HG02759 (cell line): ENCODE measurements at regions not wholly inside any gene's neighbourhood (a gene's known extent, or its start where the extent isn't known, plus 50 kb on each side); places are given as distances from the start of the nearest gene placed in this dataset.
"Not testable (repeated sequence)": the region's sequence is repeated elsewhere in the genome, so short reads cannot be mapped to it uniquely, and the experiment has no call there.

Source experiments
- ATAC-seq: cut with Tn5 transposase; IDR thresholded peaks from one replicate; pipeline ENCODE4 v1.9.1; 2021; ENCODE audit warnings: mild to moderate bottlenecking, moderate library complexity; ENCODE audit not compliant: unreplicated experiment

DNA sequence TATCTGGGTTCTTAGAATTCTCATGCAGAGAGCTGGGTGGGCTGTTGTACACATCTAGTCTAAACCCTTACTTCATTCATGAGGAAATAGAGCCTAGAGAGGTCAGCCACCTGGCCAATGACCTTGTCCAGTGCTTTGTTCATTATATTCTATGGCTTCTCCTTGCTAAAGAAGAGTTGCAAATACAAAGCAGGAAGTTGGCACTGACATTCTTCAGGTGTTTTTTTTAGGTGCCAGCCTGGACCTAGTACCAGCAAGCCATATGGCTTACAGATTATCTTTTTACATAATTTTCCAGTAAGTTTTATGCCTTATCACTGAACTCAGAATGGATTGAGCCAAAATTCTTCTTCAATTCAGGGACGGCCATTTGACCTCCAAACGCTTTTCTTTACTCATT lies 54.7 kb upstream of the PGM2 start:
- no peak for ATAC-seq

DNA sequence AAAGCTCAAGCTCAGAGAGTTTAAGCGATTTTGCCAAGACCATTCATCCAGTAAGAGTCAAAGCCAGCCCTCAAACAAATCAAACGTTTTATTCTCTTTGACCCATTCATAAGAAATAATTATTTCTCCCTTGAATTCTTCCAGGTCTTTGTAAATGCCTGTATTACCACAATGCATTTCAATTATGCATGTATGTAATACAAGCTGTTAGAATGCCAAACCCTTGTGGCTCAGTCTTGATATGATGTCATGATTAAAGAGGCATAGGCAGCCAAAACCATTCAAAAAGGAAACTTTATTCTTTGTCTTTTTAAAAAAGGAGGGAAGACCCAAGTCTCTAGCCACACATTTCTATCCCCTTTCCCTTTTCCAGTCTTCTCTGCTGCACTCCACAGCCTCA lies 56.5 kb upstream of the PGM2 start:
- ATAC-seq: no peak

DNA sequence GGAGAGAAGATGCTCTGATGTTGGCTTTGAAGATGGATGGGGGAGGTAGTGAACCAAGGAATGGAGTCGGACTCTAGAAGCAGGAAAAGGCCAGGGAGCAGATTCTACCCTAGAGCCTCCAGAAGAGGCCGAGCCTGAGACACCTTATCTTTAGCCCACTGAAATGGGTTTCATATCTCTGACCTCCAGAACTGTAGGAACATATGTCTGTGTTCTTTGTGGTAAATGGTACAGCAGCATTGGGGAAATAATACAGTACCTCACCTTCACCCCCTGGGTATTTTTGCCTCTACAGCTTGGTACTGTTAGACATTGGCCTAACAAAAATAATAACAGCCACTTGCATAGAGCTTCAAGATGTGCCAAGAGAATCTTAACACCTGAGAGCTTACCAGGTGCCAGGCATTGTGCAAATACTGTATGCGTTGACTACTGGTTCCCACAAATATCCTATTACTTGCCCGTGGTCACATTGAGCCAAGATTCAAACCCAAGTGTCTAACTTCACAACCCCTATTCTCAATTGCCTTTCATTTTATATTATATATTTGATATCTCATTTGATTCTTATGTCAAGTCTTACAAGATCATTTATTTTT lies 57.0 kb upstream of the PGM2 start:
- ATAC-seq: no peak

DNA sequence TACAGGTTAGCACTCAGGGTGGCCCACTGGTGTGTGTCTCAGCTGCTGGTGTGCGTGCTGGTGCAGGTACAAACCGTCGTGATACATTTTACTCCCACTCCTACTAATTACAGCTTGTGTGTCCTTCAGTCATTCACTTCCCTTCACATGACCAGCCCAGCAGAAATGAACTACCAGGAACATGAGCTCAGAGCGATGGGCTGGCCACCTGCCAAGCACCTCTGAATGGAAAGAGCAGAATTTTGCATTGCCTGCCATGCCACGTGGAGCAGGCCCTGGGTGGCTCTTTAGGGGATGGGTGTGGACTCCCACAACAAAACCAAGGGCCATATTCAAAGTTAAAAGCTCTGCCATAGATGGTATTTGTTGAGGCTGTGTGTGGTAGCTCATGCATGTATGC lies 58.9 kb upstream of the PGM2 start:
- no peak for ATAC-seq

DNA sequence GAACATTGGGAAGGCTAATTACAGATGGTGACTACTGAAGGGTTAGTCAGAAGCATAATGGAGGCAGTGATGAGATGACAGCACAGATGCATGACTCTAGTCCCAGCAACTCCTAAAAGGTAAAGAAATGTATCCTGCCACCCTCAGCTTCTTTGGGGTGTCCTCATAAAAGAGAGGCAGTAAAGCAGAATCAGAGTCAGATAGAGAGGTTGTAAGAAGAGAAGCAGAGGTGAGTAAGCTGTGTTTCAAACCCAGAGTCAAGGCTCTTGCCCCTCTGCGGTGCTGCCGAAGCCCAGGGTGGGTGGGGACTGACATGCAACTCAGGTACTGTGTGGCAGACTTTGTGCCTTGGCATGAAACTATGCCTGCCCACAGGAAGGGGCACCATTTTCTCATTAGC lies 59.5 kb upstream of the PGM2 start:
- no peak for ATAC-seq

DNA sequence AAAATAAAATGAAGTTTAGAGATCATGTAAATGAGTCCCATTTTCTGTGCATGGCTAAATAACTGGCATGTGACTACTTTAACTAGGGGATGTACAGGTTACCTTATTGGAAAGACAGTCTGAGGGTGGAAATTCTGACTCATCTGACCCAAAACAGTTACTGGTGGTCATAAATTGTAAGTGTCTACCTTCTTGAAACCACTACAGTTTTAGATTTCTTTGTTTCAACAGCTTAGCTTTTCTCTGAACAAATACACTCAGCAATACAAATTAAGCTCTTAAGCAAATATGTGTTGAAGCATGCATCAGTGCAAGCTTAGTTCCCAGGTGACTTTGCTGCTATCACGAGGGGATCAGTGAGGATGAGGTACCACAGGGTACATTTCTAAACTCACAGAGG lies 60.7 kb upstream of the PGM2 start:
- peak; percentile 58 for ATAC-seq

DNA sequence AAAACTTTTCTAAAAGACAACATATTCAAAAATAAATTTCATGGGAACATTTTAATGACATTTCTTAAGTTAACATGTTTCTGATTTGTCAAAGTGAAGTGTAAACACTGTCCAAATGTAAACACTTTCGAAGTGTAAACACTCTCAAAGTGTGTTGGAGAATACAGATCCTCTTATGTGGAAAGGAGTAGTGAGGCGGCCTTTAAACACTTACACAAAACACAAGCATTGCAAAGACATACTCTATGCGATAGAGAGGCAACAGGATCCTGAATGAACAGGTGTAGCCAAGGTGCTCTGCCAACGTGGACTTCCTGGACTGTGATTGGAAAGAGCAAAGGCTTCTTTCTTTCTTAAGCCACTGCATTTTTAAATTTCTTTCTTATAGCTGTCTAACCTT lies 62.7 kb upstream of the PGM2 start:
- no peak for ATAC-seq

DNA sequence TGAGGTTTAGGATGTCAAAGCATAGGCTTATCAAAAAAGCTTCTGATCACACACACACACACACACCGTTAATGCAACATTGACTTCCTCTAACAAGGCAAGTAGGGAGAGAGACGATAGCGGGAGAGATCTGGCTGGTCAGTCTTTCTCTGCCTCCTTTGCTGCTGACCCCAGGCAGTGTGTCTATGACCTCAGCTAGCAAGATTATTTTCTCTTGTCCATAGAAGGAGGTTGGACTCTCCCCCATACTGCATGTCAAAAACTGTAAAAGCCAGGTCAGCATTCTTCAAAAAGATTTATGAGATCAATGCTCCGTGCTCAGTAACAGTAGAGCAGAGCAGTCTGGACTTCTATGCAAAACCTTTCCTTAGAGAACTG lies 63.5 kb upstream of the PGM2 start:
- no peak for ATAC-seq

DNA sequence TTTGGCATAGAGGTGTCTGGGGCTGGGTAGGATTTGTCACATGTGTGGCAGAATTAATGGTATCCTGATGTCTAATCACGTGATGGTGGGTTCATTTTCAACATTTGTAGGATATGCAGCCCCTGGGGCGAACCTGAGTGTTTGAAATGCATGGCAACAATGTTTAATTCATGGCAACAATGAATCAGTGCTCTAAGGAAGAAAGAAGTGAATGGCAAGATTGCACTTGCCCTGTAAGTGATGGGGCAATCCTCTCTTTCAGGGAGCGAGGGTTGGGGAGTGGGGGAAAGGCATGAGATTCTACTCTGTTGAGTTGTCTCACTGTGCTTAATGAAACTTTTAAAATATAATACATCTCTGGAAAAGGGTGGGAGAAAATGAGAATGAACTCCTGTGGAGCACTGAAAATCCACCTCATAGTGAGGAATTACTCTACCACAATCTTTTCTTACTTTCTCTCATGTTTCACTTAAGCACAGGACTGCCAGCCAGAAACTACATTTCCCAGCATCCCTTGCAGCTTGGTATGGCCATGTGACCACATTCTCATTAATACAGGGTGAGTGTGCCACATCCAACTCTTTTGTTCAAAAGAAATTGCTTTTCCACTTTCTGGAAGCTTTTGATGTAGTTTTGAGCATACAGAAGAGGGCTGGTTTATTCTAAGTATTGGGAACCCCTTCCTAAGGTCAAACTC lies 64.0 kb upstream of the PGM2 start:
- no peak for ATAC-seq

DNA sequence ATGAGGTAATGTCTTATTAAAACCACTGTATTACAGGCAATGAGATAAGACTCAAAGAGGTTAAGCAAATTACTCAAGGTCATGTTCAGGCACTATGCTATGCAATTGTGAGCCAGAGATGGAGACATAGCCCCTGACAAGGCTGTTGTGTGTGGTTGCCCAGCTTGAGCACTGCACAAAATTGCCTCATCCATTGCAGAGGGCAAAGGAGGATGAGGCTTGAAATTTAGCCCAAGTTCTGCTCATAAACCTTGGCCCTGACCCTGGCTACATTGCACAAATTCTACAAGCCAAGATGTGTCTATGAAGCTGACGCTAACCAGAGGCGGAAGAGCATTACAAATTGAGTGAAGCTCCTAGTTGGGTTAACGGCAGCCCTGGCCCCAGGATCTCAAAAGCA lies 65.6 kb upstream of the PGM2 start:
- ATAC-seq: no peak

DNA sequence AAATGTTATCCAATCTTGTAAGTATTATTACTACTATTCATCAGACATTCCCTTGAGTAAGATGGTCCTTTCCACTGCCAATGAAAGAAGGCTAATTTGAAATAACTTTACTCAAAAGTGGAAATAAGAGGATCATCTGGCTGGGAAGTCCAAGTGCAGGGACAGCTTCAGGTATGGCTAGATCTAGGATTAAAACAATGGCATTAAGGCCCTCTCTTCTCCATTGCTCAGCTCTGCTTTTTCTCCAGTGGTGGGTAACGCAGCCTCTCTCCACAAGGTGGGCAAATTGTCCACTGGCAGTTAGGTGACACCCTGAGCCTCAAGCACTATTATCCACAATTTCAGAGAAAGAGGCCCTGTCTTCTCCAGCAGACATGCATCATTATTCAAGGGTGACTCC lies 66.7 kb upstream of the PGM2 start:
- ATAC-seq: no peak

DNA sequence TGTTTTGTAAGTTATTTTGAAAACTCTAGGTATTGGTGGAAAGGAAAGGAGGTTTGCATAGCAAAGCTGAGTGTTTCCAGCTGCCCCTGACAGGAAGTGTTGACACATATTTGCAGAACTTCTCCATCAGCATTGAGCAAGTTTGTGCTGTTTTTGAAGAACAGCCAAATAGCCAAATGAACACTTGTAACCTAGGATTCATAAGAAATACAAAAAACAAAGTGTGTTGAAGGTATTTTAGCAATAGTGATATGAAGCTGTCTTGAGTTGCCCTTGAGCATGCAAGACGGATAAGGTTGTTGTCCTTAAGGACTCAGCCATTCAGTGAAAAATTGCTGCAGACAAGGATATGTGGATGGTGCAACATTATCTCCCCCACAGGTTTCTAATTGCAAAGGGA lies 68.3 kb upstream of the PGM2 start:
- no peak for ATAC-seq

DNA sequence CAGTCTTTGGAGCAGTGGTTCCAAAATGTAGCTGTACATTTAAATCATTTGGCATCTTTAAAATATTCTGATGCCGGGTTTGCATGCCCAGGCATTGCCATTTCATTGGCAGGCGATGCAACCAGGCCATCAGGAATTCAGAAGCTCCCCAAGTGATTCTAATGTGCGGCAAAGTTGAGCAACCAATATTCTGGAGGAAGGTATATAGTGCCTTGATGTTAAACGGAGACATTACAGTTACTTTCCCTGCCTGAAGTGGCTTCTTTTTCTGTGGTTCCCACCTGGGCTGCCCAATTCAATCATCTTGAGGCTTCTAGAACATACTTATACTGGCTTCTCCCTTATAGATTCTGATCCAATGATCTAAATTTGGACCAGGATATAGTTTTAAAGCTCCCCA lies 68.7 kb upstream of the PGM2 start:
- no peak for ATAC-seq

DNA sequence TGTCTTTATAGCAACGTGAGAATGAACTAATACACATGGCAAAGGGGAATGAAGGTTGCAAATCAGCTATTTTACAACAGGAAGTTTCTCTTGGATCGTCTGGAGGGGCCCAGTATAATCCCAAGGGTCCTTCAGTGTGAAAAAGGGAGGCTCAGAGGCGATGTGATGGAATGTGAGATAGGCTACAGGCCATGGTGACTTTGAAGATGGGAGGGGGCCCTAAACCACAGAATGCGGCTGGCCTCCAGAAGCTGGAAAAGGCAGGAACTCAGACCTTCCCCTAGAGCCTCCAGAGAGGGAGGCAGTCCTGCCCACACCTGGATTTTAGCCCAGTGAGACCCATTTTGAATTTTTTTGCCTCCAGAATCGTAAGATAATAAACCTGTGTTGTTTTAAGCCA lies 69.4 kb upstream of the PGM2 start:
- no peak for ATAC-seq

DNA sequence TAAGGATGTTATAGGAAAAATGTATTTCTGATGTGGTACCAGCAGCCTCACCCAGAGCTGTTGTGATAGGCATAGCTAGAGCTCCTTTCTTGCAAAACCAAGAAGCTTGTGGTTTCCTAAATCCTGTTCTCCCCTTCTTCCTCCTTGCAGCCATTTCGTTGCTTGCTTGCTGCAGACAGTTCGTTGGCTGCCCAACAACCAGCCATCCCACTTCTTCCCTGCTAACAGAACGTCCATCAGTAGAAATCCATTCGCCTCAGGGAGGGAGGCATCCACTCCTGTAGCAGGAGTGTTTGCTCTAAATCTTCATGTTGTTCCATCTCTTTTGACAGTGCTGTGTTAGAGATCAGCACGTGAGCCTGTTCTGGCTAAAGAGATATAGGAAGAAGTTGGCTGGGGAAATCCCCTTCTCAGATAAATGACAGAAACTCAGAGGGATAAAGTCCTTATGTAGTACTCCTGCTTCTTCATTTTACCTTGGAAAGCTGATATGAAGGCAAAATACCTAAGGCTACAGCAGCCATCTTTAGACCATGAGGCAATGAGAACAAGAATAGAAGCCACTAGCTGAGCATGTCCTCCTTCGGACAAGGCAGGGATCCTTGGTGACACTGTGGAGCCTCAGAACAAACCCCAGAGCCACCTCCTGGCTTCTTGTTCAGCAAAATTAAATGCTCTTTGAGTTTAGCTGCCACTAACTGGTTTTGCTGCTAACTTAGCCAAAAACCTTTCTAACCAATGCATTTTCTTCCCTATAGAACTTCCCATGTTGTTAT lies 68.4 kb upstream of the RELL1 start:
- no peak for ATAC-seq

DNA sequence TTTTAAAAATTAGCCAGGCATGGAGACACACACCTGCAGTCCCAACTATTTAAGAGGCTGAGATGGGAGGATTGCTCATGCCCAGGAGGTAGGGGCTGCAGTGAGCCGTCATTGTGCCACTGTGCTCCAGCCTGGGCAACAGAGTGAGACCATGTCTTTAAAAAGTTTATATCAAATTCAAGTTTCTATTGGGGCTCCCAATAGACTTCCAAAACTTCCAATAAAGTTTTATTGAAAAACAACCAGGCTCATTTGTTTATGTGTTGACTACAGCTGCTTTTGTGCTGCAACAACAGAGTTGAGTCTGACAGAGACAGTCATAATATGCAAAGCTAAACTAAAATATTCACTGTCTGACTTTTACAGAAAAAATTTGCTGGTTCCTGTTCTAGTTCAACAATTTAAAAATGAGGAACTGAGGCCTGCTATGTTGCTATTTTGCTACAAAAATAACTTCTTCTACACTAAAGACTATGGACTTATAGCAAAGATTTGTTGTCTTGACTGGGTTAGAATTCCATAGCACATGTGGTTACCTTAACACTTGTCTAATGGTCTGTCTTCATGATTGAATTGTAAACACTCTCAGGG lies 63.3 kb upstream of the RELL1 start:
- no peak for ATAC-seq

DNA sequence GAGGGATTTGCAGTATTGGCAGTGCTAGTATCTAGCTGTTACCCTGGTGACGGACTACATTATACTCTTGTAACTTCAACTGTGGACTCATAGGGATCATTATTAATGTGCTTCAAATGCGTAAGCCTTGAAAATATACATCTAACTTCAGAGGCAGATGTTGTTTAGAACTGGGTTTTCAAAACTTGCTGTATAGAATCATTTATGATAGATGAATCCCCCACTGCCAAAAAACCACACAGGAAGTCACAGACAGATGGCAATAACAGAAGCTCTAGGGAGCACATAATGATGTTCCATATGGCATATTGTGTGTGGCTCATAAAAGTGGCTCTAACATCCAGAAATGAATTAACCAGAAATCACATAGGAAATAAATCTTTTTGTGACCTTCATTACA lies 62.3 kb upstream of the RELL1 start:
- no peak for ATAC-seq

DNA sequence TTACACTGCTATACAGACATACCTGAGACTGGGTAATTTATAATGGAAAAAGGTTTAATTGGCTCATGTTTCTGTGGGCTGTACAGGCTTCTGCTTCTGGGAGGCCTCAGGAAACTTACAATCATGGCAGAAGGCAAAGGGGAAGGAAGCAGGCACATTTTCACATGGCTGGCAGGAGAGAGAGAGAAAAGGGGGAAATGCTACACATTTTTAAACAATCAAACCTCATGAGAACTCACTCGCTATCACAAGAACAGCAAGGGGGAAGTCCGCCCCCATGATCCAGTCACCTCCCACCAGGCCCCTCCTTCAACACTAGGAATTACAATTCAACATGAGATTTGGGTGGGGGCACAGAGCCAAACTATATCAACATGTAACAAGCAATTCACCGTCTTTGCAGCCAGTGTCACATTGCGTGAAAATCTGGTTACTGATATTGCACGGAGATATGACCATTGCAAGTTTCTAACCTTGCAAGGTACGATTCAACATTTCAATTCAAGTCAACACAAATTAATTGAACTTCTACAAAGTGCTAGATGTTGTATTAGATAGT lies 61.7 kb upstream of the RELL1 start:
- ATAC-seq: no peak

DNA sequence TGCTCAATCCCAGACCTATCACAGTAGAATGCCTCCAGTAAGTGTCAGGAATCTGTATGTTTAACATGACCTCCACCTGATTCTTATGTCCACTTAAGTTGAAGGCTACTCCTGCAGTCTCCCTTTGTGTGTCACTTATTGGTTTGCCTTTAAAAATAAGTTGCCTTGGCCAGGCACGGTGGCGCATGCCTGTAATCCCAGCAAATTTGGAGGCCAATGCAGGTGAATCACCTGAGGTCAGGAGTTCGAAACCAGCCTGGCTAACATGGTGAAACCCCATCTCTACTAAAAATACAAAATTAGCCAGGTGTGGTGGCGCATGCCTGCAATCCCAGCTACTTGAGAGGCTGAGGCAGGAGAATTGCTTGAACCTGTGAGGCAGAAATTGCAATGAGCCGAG lies 60.7 kb upstream of the RELL1 start:
- not testable (repeated sequence) for ATAC-seq

DNA sequence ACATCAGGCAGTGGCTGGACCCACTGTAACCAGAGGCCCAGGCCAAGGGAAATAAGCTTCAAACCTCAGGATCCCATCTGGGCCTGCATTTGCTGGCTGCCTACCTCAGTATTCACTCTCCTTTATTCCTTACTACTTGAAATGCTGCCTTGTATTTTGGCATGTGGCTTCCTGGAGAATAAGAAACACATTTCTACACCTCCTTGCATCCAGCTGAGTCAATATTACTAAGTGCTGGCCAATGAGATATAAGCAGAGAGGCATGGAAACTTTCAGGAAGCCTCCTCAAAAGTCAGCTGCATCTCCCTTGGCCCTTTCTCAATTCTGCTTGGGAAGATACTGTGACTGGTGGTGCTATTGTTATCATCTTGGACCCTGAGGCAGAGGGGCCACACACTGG lies 59.8 kb upstream of the RELL1 start:
- no peak for ATAC-seq

DNA sequence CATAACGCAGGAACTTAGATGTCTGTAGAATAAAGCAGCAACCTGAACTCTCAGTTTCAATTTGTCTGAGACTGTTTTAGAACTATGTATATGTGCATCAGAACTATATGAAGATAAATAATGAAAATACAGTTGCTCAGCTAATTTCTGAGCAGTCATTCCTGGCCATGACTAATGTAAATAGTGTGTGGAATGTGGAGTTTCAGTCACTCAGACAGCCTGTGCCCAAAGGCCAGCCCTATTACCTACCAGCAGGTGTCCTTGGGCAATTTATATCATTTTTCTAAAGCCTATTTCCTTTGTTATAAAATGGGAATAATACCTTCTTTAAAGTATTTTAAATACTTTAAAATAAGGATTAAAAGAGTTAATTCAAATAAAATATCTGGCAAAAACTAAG lies 56.0 kb upstream of the RELL1 start:
- ATAC-seq: no peak

DNA sequence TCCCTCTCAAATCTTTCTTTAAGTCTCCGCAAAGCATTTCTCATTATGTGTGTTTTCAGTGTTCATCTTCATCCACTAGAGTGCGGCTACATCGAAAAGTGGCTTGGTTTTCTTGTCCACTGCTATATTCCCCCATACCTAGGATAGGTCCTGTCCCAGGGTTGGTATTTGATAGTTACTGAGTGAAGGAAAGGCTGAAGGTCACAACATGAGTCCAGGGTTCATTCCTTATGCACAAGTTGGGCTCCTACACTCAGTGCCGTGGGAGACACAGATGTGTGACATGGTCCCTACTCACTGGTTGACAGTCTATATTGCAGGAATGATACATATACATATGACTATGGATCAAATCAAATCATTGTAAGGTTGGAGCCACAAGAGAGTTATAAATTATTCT lies 55.4 kb upstream of the RELL1 start:
- no peak for ATAC-seq
